OCI-M1 (cell line): ENCODE measurements at regions not wholly inside any gene's neighbourhood (a gene's known extent, or its start where the extent isn't known, plus 50 kb on each side); places are given as distances from the start of the nearest gene placed in this dataset.
A peak's percentile ranks its signal among the peaks of the same experiment; 100 is the strongest.

Experiments used
- DNase-seq: peaks from one replicate; lab custom pipeline; 2025; lab: John Stamatoyannopoulos, UW

GRCh38 chr12:130258863-130259262 is 78.8 kb upstream of the PIWIL1 start:
- DNase-seq: no peak

DNA sequence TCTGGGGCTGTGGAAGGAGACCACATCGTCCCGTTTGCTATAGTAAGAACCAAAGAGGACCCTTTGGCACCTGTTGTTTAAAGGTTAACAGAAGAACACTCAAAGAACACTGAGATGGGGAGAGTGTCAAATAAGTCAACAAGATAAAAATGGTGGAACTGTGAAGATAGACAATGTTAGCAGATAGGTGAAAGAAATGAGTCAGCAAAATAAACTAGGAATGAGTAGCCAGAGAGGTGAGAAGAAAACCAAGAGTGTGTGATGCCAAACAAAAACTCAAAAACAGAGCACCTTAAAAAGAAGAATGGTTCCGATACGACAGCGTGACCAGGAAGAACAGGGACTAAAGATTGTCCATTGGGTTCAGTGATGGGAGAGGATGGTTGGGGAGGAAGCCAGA is 74.7 kb upstream of the PIWIL1 start:
- DNase-seq: no peak

DNA sequence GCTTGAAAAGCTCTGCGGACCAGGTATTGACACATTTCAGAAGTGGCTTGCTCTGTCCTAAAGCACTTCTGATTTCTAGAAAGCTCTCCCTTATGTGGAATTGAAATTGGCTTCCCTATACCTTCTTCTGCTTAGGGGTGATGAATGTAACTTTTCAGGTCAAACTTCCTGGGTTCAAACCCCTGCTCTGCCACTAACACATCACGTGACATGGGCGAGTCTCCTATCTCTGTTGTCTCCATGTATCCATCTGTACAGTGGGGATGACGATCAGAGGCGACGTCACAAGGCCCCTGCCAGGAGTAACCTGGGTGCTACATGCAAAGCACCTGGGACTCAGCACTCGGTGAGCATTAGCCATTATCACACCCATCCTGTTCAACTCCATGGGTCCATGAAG is 73.7 kb upstream of the PIWIL1 start:
- DNase-seq: no peak

DNA sequence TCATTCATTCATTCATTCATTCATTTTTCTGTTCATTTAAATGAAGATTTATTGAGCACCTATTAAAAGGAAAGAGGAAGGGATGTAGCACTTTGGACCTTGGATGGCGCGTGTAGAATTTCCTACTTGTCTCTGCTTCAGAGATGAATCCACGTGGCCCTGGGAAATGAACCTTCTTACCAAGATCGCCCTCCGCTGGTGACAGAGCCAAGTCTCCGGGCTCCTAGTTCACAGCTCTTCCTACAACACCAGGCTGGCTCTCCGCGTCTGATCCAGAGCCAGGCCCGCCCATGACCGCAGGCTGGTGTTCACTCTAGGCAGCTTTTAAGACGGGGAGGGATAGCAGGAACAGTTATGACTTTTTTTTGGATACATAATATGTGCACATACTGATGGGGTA is 70.9 kb upstream of the PIWIL1 start:
- DNase-seq: no peak

- no peak for DNase-seq
Observed at GRCh38 chr12:130280231-130280630, 57.5 kb upstream of the PIWIL1 start.

GRCh38 chr12:130280742-130281141 is 56.9 kb upstream of the PIWIL1 start:
- DNase-seq: no peak

GRCh38 chr12:130281153-130281799 is 56.4 kb upstream of the PIWIL1 start:
- DNase-seq: no peak

- peak; percentile 1 for DNase-seq
Observed at GRCh38 chr12:130286041-130286440, 51.6 kb upstream of the PIWIL1 start.

DNA sequence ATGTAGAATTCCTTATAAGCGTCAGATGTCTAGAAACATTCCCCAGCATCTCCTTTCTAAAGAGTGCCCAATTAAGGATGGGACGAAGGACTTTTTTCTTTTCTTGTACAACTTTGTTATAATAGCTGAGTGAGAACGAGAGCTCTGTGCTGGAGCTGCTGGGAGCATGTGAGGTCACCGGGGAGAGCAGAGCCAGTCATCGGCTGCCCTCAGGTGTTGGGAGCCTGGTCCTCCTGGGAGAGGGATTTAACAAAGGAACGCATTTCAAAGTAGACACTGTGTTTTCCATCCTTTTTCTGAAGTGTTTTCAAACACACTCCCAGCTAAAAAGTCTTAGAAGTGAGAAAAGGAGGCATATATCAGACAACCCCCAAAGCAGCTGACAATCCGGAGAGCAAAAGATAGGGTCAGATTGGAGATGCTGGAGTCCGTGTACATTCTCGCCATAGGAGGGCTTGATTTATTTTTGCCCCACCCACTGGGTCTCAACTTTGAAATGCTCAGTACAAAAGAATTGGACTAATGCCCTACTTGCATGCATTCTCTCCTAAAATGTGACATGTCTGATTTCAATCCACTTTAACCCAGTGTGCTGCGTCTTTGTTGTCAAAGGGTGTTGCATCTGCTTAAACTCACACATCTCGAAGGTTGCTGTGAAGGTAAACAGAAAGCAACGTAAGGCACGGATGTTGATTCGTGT is 50.8 kb upstream of the PIWIL1 start:
- no peak for DNase-seq
